ENCODE measurements at regions not wholly inside any gene's neighbourhood (a gene's known extent, or its start where the extent isn't known, plus 50 kb on each side); places are given as distances from the start of the nearest gene placed in this dataset.

DNA sequence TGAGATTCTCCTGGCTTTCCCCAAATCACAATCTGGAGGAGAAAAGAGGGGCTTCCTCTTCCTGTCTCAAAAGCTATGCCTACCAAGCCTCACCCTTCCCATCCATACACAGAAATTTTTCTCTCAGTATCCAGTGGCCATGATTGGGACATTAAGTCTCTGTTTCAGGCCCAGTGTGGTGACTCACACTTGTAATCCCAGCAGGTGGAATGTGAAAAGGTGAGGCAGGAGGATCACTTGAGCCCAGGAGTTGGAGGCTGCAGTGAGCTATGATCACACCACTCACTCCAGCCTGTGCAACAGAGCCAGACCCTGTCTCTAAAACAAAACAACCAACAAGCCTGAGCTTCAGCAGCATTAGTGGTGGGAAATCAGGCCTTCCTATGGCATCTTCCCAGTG, 210.0 kb downstream of the OGFRL1 start:
- intact Hi-C loops (cut with micrococcal nuclease) = no loop called here

DNA sequence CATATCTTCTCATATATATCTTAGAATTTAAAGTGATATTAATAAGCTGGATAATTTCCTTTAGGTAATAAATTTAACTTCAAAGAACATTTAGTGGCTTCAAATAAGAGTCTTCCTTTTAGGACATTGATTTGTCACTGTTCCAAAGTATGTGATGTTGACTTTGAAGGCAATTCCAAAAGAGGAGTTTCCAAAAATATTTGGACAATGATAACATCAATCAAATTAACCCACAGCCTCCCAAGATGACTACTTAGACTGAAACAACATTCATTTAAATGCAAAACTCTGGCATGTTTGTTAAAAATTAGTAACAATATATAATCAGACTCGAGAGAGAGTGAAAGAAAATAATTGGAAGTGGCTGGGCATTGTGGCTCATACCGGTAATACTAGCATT, 211.1 kb downstream of the OGFRL1 start:
- Mint-ChIP-seq H3K36me3 (no peaks in the 10 kb centered on the region), H3K4me3 (no peak overlapping the region), H3K27ac (no peak overlapping the region), H3K4me1 (peaks cover 15% of the 10 kb centered on the region), H3K9me3 (no peaks in the 10 kb centered on the region), H3K27me3 (ENCODE audit: low read depth in 3 of 3) (no peaks in the 10 kb centered on the region)
- 100% methylated on average over 1 of the region's 2 CpGs for WGBS (ENCODE audit: insufficient coverage)
- H3K4me1 ChIP-seq (ENCODE audit: control insufficient read depth in 1 of 2, insufficient read depth in 2 of 2, low read length in 2 of 2) = peaks cover 4 to 5% of the 10 kb centered on the region in 2 donors
- no peaks in the 10 kb centered on the region for H3K36me3 ChIP-seq (replicated peaks in 1 of 2; ENCODE audit: control insufficient read depth in 1 of 2, insufficient read depth in 2 of 2, low read length in 2 of 2)
- no peaks in the 10 kb centered on the region for H3K79me2 ChIP-seq (ENCODE audit: insufficient read depth, low read length)
- intact Hi-C loops (cut with micrococcal nuclease) = no loop called here
- no peaks in the 10 kb centered on the region for H4K20me1 ChIP-seq (ENCODE audit: insufficient read depth, low read length)
- H3K27ac ChIP-seq (ENCODE audit: low read depth in 1 of 2, low read length in 2 of 2) = no peak overlapping the region
- no peaks in the 10 kb centered on the region for H3K27me3 ChIP-seq (ENCODE audit: control insufficient read depth in 2 of 2, insufficient read depth in 2 of 2, low read length in 2 of 2)
- no peak overlapping the region for H3K4me2 ChIP-seq (replicated peaks; ENCODE audit: extremely low read depth, low read length, poor library complexity, severe bottlenecking)
- no peaks in the 10 kb centered on the region for H3K9me3 ChIP-seq (replicated peaks in 1 of 2; ENCODE audit: control insufficient read depth in 1 of 2, insufficient read depth in 1 of 2, low read length in 2 of 2)
- H2AFZ ChIP-seq (ENCODE audit: insufficient read depth, low read depth, low read length, poor library complexity, severe bottlenecking) = no peak overlapping the region
- TF ChIP-seq, protein P1, sequence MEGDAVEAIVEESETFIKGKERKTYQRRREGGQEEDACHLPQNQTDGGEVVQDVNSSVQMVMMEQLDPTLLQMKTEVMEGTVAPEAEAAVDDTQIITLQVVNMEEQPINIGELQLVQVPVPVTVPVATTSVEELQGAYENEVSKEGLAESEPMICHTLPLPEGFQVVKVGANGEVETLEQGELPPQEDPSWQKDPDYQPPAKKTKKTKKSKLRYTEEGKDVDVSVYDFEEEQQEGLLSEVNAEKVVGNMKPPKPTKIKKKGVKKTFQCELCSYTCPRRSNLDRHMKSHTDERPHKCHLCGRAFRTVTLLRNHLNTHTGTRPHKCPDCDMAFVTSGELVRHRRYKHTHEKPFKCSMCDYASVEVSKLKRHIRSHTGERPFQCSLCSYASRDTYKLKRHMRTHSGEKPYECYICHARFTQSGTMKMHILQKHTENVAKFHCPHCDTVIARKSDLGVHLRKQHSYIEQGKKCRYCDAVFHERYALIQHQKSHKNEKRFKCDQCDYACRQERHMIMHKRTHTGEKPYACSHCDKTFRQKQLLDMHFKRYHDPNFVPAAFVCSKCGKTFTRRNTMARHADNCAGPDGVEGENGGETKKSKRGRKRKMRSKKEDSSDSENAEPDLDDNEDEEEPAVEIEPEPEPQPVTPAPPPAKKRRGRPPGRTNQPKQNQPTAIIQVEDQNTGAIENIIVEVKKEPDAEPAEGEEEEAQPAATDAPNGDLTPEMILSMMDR (IDR thresholded peaks at IDR 0.05) = no peak
- DNase-seq = no peak
- H3K9ac ChIP-seq (ENCODE audit: insufficient read depth, low read length, poor library complexity, severe bottlenecking) = no peak overlapping the region
- no peak overlapping the region for H3K4me3 ChIP-seq (replicated peaks in 1 of 3; ENCODE audit: low read depth in 2 of 3, low read length in 3 of 3)

More for the DNA sequence above, 210.0 kb downstream of the OGFRL1 start:
- Histone ChIP-seq H3K27me3 (ENCODE audit: control insufficient read depth in 2 of 2, insufficient read depth in 2 of 2, low read length in 2 of 2) (no peaks in the 10 kb centered on the region), H3K9me3 (replicated peaks in 1 of 2; ENCODE audit: control insufficient read depth in 1 of 2, insufficient read depth in 1 of 2, low read length in 2 of 2) (no peaks in the 10 kb centered on the region), H3K4me3 (replicated peaks in 1 of 3; ENCODE audit: low read depth in 2 of 3, low read length in 3 of 3) (no peak overlapping the region), H3K4me2 (replicated peaks; ENCODE audit: extremely low read depth, low read length, poor library complexity, severe bottlenecking) (no peak overlapping the region), H3K27ac (ENCODE audit: low read depth in 1 of 2, low read length in 2 of 2) (no peak overlapping the region), H3K36me3 (replicated peaks in 1 of 2; ENCODE audit: control insufficient read depth in 1 of 2, insufficient read depth in 2 of 2, low read length in 2 of 2) (no peaks in the 10 kb centered on the region), H4K20me1 (ENCODE audit: insufficient read depth, low read length) (no peaks in the 10 kb centered on the region), H2AFZ (ENCODE audit: insufficient read depth, low read depth, low read length, poor library complexity, severe bottlenecking) (no peak overlapping the region), H3K9ac (ENCODE audit: insufficient read depth, low read length, poor library complexity, severe bottlenecking) (no peak overlapping the region), H3K79me2 (ENCODE audit: insufficient read depth, low read length) (no peaks in the 10 kb centered on the region), H3K4me1 (ENCODE audit: control insufficient read depth in 1 of 2, insufficient read depth in 2 of 2, low read length in 2 of 2) (peaks cover 4 to 5% of the 10 kb centered on the region in 2 donors)
- no peaks in the 10 kb centered on the region for H3K9me3 Mint-ChIP-seq
- H3K27me3 Mint-ChIP-seq (ENCODE audit: low read depth in 3 of 3) = no peaks in the 10 kb centered on the region
- peaks cover 15% of the 10 kb centered on the region for H3K4me1 Mint-ChIP-seq
- no peak for DNase-seq
- peak overlapping the region in 1 of 7 donors; percentile 80 for H3K27ac Mint-ChIP-seq
- no peak overlapping the region for H3K4me3 Mint-ChIP-seq
- TF ChIP-seq, protein P1 (IDR thresholded peaks at IDR 0.05) = no peak
- H3K36me3 Mint-ChIP-seq = no peaks in the 10 kb centered on the region

Data from CD14-positive monocyte (primary cell).